ENCODE measurements at regions not wholly inside any gene's neighbourhood (a gene's known extent, or its start where the extent isn't known, plus 50 kb on each side); places are given as distances from the start of the nearest gene placed in this dataset.

- no peak for TF ChIP-seq FOXP2 (optimal IDR thresholded peaks at IDR 0.05; ENCODE audit: borderline replicate concordance, extremely low read depth, extremely low read length, insufficient read depth)
- TF ChIP-seq POLR2AphosphoS5 (IDR thresholded peaks at IDR 0.05; ENCODE audit: low read depth, low read length): no peak
- TF ChIP-seq TAF1 (IDR thresholded peaks at IDR 0.05; ENCODE audit: borderline replicate concordance, insufficient read depth, low read length): no peak
- TF ChIP-seq REST (IDR thresholded peaks at IDR 0.05; ENCODE audit: insufficient read depth in 1 of 2, low read depth in 2 of 2, low read length in 2 of 2): no peak
These were observed 198.4 kb upstream of the KIAA1217 start for GRCh38 chr10:24010436-24010970.
